Fibroblast of the aortic adventitia (primary cell): ENCODE measurements at regions not wholly inside any gene's neighbourhood (a gene's known extent, or its start where the extent isn't known, plus 50 kb on each side); places are given as distances from the start of the nearest gene placed in this dataset.
A peak's percentile ranks its signal among the peaks of the same experiment; 100 is the strongest.
"Not testable (repeated sequence)": the region's sequence is repeated elsewhere in the genome, so short reads cannot be mapped to it uniquely, and the experiment has no call there.

ENCODE experiments used
- DNase-seq: peaks from one replicate; pipeline ENCODE4 v3.0.0-alpha.2; 2010; ENCODE audit warnings: low read depth
- H3K4me3 ChIP-seq: 2 replicates; pipeline ENCODE4 v1.5.1; 2011; ENCODE audit warnings: low read depth, mild to moderate bottlenecking, control low read depth, low read length, moderate library complexity
- CTCF ChIP-seq: IDR thresholded peaks from 2 replicates; pipeline ENCODE4 v1.5.1; 2011; ENCODE audit warnings: mild to moderate bottlenecking, low read length, control low read depth, inconsistent platforms; ENCODE audit not compliant: insufficient read depth

- no peak for DNase-seq
- H3K4me3 ChIP-seq, result no peak overlapping the region
- TF ChIP-seq CTCF, result no peak
Measured at GRCh38 chr7:106750773-106751172, 89.8 kb upstream of the CCDC71L start.

- H3K4me3 ChIP-seq, result no peak overlapping the region
- TF ChIP-seq CTCF, result no peak
- DNase-seq, result no peak
Measured at GRCh38 chr7:106752367-106752766, 91.4 kb upstream of the CCDC71L start.

GRCh38 chr7:106755024-106755423 is 94.1 kb upstream of the CCDC71L start:
- DNase-seq, H3K4me3 ChIP-seq: not testable (repeated sequence)

- no peak for DNase-seq
- TF ChIP-seq CTCF, result no peak
- H3K4me3 ChIP-seq, result no peak overlapping the region
Measured at GRCh38 chr7:106755641-106756040, 94.7 kb upstream of the CCDC71L start.

- H3K4me3 ChIP-seq, result no peak overlapping the region
- no peak for DNase-seq
- no peak for TF ChIP-seq CTCF
Measured at GRCh38 chr7:106756071-106756470, 95.1 kb upstream of the CCDC71L start.

- no peak for DNase-seq
- no peak overlapping the region for H3K4me3 ChIP-seq
- TF ChIP-seq CTCF, result no peak
Measured at GRCh38 chr7:106756884-106757283, 95.9 kb upstream of the CCDC71L start.

- no peak overlapping the region for H3K4me3 ChIP-seq
- TF ChIP-seq CTCF, result no peak
- DNase-seq, result peak; percentile 34
Measured at GRCh38 chr7:106757846-106758245, 96.9 kb upstream of the CCDC71L start.

- not testable (repeated sequence) for H3K4me3 ChIP-seq, DNase-seq
Measured at GRCh38 chr7:106762845-106763244, 101.9 kb upstream of the CCDC71L start.
